ENCODE measurements at regions not wholly inside any gene's neighbourhood (a gene's known extent, or its start where the extent isn't known, plus 50 kb on each side); places are given as distances from the start of the nearest gene placed in this dataset.
A peak's percentile ranks its signal among the peaks of the same experiment; 100 is the strongest.

DNA sequence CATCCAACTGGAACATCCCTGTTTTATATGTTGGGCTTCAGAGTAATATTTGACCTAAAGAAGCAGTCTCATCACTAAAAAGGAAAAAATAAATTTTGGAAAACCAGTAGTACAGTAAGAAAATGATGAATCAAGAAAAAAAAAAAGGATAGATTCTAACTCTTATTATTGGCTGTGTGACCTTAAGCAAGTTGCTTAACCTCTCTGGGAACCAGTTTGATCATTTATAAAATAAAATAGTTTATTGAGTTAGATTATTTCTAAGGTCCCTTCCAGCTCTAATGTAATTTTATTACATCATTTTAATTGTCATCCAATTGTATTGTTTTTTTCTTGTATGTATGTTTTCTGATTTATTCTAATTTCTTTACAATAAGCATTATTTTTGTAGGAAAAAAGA, 127.0 kb downstream of the PRELID2 start:
- intact Hi-C loops (cut with micrococcal nuclease), result no loop called here
- DNase-seq, result no peak
- no peak for ATAC-seq

- intact Hi-C loops (cut with micrococcal nuclease), result no loop called here
- no peak for ATAC-seq
- no peak for DNase-seq
Observed at GRCh38 chr5:145704724-145705123, 130.4 kb downstream of the PRELID2 start.

DNA sequence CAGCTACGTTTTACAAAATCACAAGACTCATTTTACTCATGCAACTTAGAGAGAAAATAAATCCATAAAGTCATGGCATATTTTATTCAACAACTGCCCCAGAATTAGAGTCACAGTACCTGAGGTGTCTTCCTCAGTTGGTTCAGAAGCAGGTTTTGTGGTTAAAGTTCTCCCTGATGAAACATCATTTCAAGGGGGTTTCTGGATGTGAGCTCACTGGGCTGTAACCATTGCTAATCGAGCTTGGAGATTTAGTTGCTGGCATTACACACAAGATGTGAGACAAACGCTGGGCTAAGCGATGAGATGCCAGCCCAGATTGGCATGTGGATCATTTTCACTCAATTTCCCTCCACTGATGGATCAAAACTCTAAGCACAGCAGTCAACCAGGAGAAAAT, 131.3 kb downstream of the PRELID2 start:
- DNase-seq (no peak), ATAC-seq (no peak)
- intact Hi-C loops (cut with micrococcal nuclease), result no loop called here

- DNase-seq, result no peak
- intact Hi-C loops (cut with micrococcal nuclease), result no loop called here
- no peak for ATAC-seq
Observed at GRCh38 chr5:145701404-145701803, 133.7 kb downstream of the PRELID2 start.

DNA sequence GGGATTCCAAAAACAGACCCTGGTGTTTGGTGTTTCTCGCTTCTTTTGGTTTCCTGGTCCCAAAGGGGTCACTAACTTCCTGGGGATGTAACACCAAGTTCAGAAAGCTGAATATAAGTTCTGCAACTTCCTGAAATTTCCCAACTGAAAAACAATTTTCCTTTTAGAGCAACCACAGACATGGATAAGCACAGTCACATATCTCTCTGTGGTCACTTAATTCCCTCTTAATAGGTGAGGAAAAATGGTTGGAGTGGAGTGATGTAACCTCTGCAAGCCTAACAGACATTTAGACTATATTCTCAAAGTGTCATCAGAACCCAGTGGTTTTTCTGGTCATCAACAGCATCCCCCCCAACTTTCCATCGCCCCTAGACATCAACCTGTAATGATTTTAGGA, 135.3 kb downstream of the PRELID2 start:
- ATAC-seq, result no peak
- intact Hi-C loops (cut with micrococcal nuclease), result no loop called here
- DNase-seq, result no peak

DNA sequence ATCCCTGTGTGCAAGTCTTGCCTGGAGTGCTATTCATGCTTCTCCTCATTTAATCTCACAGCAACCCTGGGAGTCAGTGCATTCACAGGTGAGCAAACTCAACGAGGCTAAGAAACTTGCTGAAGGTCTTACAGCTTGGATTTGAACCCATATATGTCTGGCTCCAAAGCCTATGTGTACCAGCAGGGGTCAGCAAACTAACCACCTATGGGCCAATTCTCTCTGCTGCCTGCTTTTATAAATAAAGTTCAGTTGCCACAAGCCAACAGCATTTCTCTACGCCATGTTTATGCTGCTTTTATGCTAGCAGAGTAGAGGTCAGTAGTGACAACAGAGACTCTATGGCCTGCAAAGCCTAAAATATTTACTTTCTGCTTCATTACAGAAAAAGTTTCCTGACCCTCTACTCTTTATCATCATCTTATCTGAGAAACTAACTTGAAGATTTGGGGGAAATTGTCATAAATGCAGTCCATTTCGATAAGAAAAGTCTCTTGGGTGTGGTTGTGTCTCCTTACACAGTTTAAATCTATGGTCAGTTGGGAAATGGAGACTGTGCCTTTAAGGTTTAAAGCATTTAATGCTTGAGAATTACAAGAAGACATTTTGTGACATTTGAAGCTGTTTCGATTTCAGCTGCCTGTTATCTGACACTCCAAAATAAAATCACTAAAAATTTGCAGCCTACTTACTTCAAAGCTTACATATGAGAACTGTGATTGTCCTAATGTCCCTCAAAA, 137.7 kb downstream of the PRELID2 start:
- ATAC-seq (no peak), DNase-seq (no peak)
- intact Hi-C loops (cut with micrococcal nuclease), result no loop called here

- intact Hi-C loops (cut with micrococcal nuclease), result loop anchor here (10.0 kb wide), 2 partner anchors 366 to 1484 kb away; no protein-coding TSS in a partner anchor
- peak; percentile 43 for ATAC-seq
- no peak for DNase-seq
Observed at GRCh38 chr5:145689235-145689634, 145.9 kb downstream of the PRELID2 start.

GRCh38 chr5:145687943-145688342, 147.2 kb downstream of the PRELID2 start:
- ATAC-seq, result no peak
- no peak for DNase-seq
- intact Hi-C loops (cut with micrococcal nuclease), result loop anchor here (10.0 kb wide), 2 partner anchors 367 to 1483 kb away; no protein-coding TSS in a partner anchor

- DNase-seq (no peak), ATAC-seq (no peak)
- intact Hi-C loops (cut with micrococcal nuclease), result loop anchor here (10.0 kb wide), 2 partner anchors 369 to 1481 kb away; no protein-coding TSS in a partner anchor
Observed at GRCh38 chr5:145685417-145685816, 149.7 kb downstream of the PRELID2 start.

- intact Hi-C loops (cut with micrococcal nuclease), result loop anchor here (10.0 kb wide), 2 partner anchors 371 to 1479 kb away; no protein-coding TSS in a partner anchor
- DNase-seq, result no peak
- ATAC-seq, result no peak
Observed at GRCh38 chr5:145683431-145683830, 151.7 kb downstream of the PRELID2 start.

GRCh38 chr5:145682197-145682899, 152.8 kb downstream of the PRELID2 start:
- intact Hi-C loops (cut with micrococcal nuclease), result loop anchor here (10.0 kb wide), 2 partner anchors 372 to 1478 kb away; no protein-coding TSS in a partner anchor
- no peak for ATAC-seq
- DNase-seq, result no peak

GRCh38 chr5:145681686-145682085, 153.5 kb downstream of the PRELID2 start:
- DNase-seq (no peak), ATAC-seq (peak; percentile 90)

GRCh38 chr5:145681216-145681615, 153.9 kb downstream of the PRELID2 start:
- ATAC-seq, result peak; percentile 8
- intact Hi-C loops (cut with micrococcal nuclease), result loop anchor here (10.0 kb wide), 2 partner anchors 374 to 1476 kb away; no protein-coding TSS in a partner anchor

More at GRCh38 chr5:145681686-145682085, 153.5 kb downstream of the PRELID2 start:
- intact Hi-C loops (cut with micrococcal nuclease), result loop anchor here (10.0 kb wide), 2 partner anchors 373 to 1477 kb away; no protein-coding TSS in a partner anchor

DNA sequence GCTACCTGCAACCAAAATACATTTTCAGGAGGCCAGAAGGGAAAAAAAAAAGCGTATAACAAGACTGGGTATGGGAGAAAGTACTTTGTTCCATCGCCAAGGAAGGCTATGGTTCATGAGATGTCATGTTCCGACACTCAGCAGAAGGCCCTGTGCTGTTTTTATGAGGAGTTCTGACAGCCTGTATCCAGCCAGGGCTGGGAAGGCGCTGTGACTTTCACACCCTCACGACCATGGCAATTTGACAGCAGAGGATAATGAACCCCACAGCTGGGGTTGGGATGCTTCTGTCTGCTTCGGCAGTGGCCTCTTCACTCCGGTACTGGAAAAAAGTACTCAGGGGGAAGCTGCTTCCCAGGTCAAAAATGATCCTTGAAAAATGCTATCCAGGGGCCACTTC, 154.4 kb downstream of the PRELID2 start:
- DNase-seq (peak; percentile 35), ATAC-seq (peak; percentile 88)

More at GRCh38 chr5:145681216-145681615, 153.9 kb downstream of the PRELID2 start:
- no peak for DNase-seq

DNA sequence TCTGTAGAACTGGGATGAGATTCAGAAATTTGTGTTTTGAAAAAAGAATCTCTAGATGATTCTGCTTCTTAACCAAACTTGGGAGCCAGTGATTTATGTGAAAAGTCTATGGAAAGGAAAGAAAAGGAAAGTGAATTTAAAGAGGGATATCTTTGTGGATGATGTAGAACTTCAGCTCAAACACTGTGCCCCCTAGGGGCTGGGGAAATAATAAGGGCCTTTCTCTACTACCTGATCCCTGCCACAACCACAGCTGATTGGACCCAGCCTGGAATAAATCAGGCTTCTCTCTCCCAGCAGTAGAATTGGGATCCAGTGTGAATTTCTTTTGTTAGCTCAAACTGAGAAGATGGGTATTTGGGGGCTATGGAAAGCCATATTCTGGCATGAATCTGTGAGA, 155.0 kb downstream of the PRELID2 start:
- ATAC-seq (no peak), DNase-seq (no peak)
- intact Hi-C loops (cut with micrococcal nuclease), result loop anchor here (10.0 kb wide), 2 partner anchors 375 to 1475 kb away; no protein-coding TSS in a partner anchor

More for the DNA sequence above, 154.4 kb downstream of the PRELID2 start:
- intact Hi-C loops (cut with micrococcal nuclease), result loop anchor here (10.0 kb wide), 2 partner anchors 374 to 1476 kb away; no protein-coding TSS in a partner anchor

GRCh38 chr5:145678255-145678654, 156.9 kb downstream of the PRELID2 start:
- ATAC-seq, result no peak
- intact Hi-C loops (cut with micrococcal nuclease), result no loop called here
- no peak for DNase-seq

GRCh38 chr5:145673786-145674185, 161.4 kb downstream of the PRELID2 start:
- intact Hi-C loops (cut with micrococcal nuclease), result no loop called here
- no peak for DNase-seq

GRCh38 chr5:145668714-145669113, 166.4 kb downstream of the PRELID2 start:
- intact Hi-C loops (cut with micrococcal nuclease), result no loop called here
- DNase-seq (no peak), ATAC-seq (no peak)

More at GRCh38 chr5:145673786-145674185, 161.4 kb downstream of the PRELID2 start:
- no peak for ATAC-seq

- DNase-seq, result no peak
- intact Hi-C loops (cut with micrococcal nuclease), result no loop called here
- ATAC-seq, result no peak
Observed at GRCh38 chr5:145667742-145668141, 167.4 kb downstream of the PRELID2 start.

DNA sequence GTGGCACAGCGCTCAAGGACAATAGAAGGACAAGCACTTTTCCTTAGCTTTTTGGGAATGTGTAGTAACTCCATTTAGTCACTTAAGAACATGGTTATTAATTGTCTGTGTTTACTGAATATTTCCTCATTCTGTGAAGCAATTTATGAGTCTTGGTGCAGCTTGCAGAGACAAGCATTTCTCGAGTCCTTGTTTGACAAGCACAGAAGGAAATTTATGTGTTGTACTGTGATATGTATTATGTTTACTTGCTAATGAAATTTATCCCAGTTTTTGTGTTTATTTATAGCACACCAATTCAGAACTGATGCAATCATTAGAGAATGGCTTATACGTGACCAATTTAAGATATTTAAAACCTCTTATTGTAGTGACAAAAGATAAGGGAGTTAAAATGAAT, 168.6 kb downstream of the PRELID2 start:
- intact Hi-C loops (cut with micrococcal nuclease), result no loop called here
- no peak for ATAC-seq
- no peak for DNase-seq
